CD14-positive monocyte (primary cell): ENCODE measurements at regions not wholly inside any gene's neighbourhood (a gene's known extent, or its start where the extent isn't known, plus 50 kb on each side); places are given as distances from the start of the nearest gene placed in this dataset.
"Not testable (repeated sequence)": the region's sequence is repeated elsewhere in the genome, so short reads cannot be mapped to it uniquely, and the experiment has no call there.

Experiments used
- DNase-seq, 3 donors: peaks; one replicate each; pipeline ENCODE4 v3.0.0-alpha.2; 2011 to 2022
- H2AFZ ChIP-seq: 2 replicates; pipeline ENCODE4 v1.6.0; 2012; ENCODE audit warnings: mild to moderate bottlenecking, low read depth, low read length, inconsistent platforms; ENCODE audit not compliant: insufficient read depth, poor library complexity, severe bottlenecking
- H3K27ac ChIP-seq, 2 donors: 1 replicate in 1 of 2; 2 replicates in 1 of 2; pipeline ENCODE4 v1.5.1; 2012 to 2013; ENCODE audit warnings: low read length in 2 of 2, control low read depth in 1 of 2, inconsistent platforms in 1 of 2, low read depth in 1 of 2, mild to moderate bottlenecking in 1 of 2
- H3K27me3 ChIP-seq, 2 donors: one replicate each; pipeline versions ENCODE4 v1.6.0 to v1.6.1; 2011 to 2013; ENCODE audit warnings: low read length in 2 of 2; ENCODE audit not compliant: control insufficient read depth in 2 of 2, insufficient read depth in 2 of 2
- H3K36me3 ChIP-seq, 2 donors: replicated peaks in 1 of 2; 1 replicate in 1 of 2; 2 replicates in 1 of 2; pipeline versions ENCODE4 v1.5.1 to v1.6.1; 2012 to 2013; ENCODE audit warnings: low read length in 2 of 2, control low read depth in 1 of 2, inconsistent platforms in 1 of 2, mild to moderate bottlenecking in 1 of 2; ENCODE audit not compliant: insufficient read depth in 2 of 2, control insufficient read depth in 1 of 2
- H3K4me1 ChIP-seq, 2 donors: 1 replicate in 1 of 2; 2 replicates in 1 of 2; pipeline versions ENCODE4 v1.5.1 to v1.6.1; 2012 to 2013; ENCODE audit warnings: low read length in 2 of 2, control low read depth in 1 of 2, inconsistent platforms in 1 of 2, mild to moderate bottlenecking in 1 of 2, moderate library complexity in 1 of 2; ENCODE audit not compliant: insufficient read depth in 2 of 2, control insufficient read depth in 1 of 2
- H3K4me2 ChIP-seq: replicated peaks from 2 replicates; pipeline ENCODE3; 2012; ENCODE audit warnings: low read length, moderate library complexity, mild to moderate bottlenecking; ENCODE audit not compliant: poor library complexity, severe bottlenecking; ENCODE audit errors: extremely low read depth
- H3K4me3 ChIP-seq, 3 experiments: fragments of 200-600 bp in 1 of 3; sonication (generic) in 1 of 3; replicated peaks in 1 of 3; 1 replicate in 2 of 3; 2 replicates in 1 of 3; pipeline ENCODE4 v1.5.1; 2011 to 2013; ENCODE audit warnings: low read length in 3 of 3, mild to moderate bottlenecking in 3 of 3, control low read depth in 2 of 3, low read depth in 2 of 3, inconsistent platforms in 1 of 3, moderate library complexity in 1 of 3
- H3K79me2 ChIP-seq: 2 replicates; pipeline ENCODE4 v1.6.0; 2012; ENCODE audit warnings: mild to moderate bottlenecking, control low read depth, inconsistent platforms, low read length, moderate library complexity; ENCODE audit not compliant: insufficient read depth
- H3K9ac ChIP-seq: 2 replicates; pipeline ENCODE4 v1.6.0; 2017; ENCODE audit warnings: low read length, mild to moderate bottlenecking; ENCODE audit not compliant: insufficient read depth, poor library complexity, severe bottlenecking
- H3K9me3 ChIP-seq, 2 donors: replicated peaks in 1 of 2; 1 replicate in 1 of 2; 2 replicates in 1 of 2; pipeline versions ENCODE4 v1.5.1 to v1.6.1; 2012 to 2013; ENCODE audit warnings: low read length in 2 of 2, control low read depth in 1 of 2; ENCODE audit not compliant: control insufficient read depth in 1 of 2, insufficient read depth in 1 of 2
- H4K20me1 ChIP-seq: 2 replicates; pipeline ENCODE4 v1.6.0; 2012; ENCODE audit warnings: mild to moderate bottlenecking, low read length, control low read depth, moderate library complexity; ENCODE audit not compliant: insufficient read depth
- H3K27ac Mint-ChIP-seq, 7 donors: one replicate each; pipeline ENCODE4 v1.8.0; 2020; ENCODE audit warnings: mild to moderate bottlenecking in 7 of 7, mixed read lengths in 7 of 7, moderate library complexity in 6 of 7, inconsistent platforms in 2 of 7
- H3K27me3 Mint-ChIP-seq, 3 donors: one replicate each; pipeline ENCODE4 v1.8.0; 2021 to 2022; ENCODE audit warnings: low read depth in 3 of 3, mild to moderate bottlenecking in 3 of 3, mixed read lengths in 3 of 3, moderate library complexity in 3 of 3, inconsistent platforms in 1 of 3
- H3K36me3 Mint-ChIP-seq, 2 donors: one replicate each; pipeline ENCODE4 v1.8.0; 2020; ENCODE audit warnings: mixed read lengths in 2 of 2, inconsistent platforms in 1 of 2, mild to moderate bottlenecking in 1 of 2
- H3K4me1 Mint-ChIP-seq: one replicate; pipeline ENCODE4 v1.8.0; 2020; ENCODE audit warnings: mild to moderate bottlenecking, mixed read lengths
- H3K4me3 Mint-ChIP-seq, 2 donors: one replicate each; pipeline ENCODE4 v1.8.0; 2020; ENCODE audit warnings: mild to moderate bottlenecking in 2 of 2, mixed read lengths in 2 of 2, moderate library complexity in 1 of 2
- H3K9me3 Mint-ChIP-seq, 7 donors: one replicate each; pipeline ENCODE4 v1.8.0; 2020 to 2022; ENCODE audit warnings: mixed read lengths in 7 of 7, mild to moderate bottlenecking in 6 of 7, moderate library complexity in 6 of 7, inconsistent platforms in 2 of 7
- WGBS: methylation state at CpG from one replicate; pipeline ENCODE4 v1.1.5; 2013; ENCODE audit warnings: missing lambda C conversion rate; ENCODE audit not compliant: insufficient coverage; 5-methylcytosine and 5-hydroxymethylcytosine counted together
- intact Hi-C, 2 donors: fragments of 100-400 bp; cut with micrococcal nuclease; formaldehyde crosslinking; loops; one replicate each; pipeline versions ENCODE4 v1.15.0 to v1.15.1; 2023
- TF ChIP-seq, protein P1 (sequence below): fragments of 200-600 bp; IDR thresholded peaks from one replicate; pipeline ENCODE4 v1.8.0; 2022; ENCODE audit warnings: antibody characterized with exemption, mild to moderate bottlenecking

DNA sequence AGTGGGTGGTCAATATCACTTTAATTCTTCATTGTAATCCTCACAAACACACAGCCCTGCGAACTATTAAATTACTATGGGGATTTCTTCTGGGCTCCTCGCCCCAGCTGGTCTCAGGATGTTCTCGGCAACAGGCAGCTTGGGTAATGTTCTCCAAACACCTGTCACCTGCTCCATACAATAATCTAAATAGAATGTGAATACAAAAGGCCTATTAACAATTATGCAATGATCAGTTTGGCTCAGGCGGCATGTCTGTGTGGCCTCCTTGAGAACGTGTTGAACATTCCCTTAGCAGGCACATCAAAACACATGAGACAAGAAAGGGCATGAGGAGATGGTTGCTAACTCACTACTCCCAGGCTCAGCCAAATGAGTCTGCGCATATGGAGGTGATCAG lies 158.6 kb upstream of the KBTBD8 start:
- Mint-ChIP-seq H3K27ac (no peak overlapping the region), H3K27me3 (peaks cover 0 to 2% (median 0%) of the 10 kb centered on the region in 3 donors), H3K4me1 (no peaks in the 10 kb centered on the region), H3K36me3 (no peaks in the 10 kb centered on the region), H3K4me3 (no peak overlapping the region), H3K9me3 (peaks cover 0 to 13% (median 4%) of the 10 kb centered on the region in 7 donors)
- Histone ChIP-seq H3K9me3 (no peaks in the 10 kb centered on the region), H3K4me3 (no peak overlapping the region), H3K27me3 (no peaks in the 10 kb centered on the region), H2AFZ (no peak overlapping the region), H4K20me1 (no peaks in the 10 kb centered on the region), H3K4me1 (no peaks in the 10 kb centered on the region), H3K9ac (no peak overlapping the region), H3K4me2 (no peak overlapping the region), H3K27ac (no peak overlapping the region), H3K36me3 (no peaks in the 10 kb centered on the region), H3K79me2 (no peaks in the 10 kb centered on the region)
- intact Hi-C loops = no loop called here
- TF ChIP-seq, protein P1, sequence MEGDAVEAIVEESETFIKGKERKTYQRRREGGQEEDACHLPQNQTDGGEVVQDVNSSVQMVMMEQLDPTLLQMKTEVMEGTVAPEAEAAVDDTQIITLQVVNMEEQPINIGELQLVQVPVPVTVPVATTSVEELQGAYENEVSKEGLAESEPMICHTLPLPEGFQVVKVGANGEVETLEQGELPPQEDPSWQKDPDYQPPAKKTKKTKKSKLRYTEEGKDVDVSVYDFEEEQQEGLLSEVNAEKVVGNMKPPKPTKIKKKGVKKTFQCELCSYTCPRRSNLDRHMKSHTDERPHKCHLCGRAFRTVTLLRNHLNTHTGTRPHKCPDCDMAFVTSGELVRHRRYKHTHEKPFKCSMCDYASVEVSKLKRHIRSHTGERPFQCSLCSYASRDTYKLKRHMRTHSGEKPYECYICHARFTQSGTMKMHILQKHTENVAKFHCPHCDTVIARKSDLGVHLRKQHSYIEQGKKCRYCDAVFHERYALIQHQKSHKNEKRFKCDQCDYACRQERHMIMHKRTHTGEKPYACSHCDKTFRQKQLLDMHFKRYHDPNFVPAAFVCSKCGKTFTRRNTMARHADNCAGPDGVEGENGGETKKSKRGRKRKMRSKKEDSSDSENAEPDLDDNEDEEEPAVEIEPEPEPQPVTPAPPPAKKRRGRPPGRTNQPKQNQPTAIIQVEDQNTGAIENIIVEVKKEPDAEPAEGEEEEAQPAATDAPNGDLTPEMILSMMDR = no peak
- WGBS = 87% methylated on average over 3 of the region's 6 CpGs
- DNase-seq = no peak

DNA sequence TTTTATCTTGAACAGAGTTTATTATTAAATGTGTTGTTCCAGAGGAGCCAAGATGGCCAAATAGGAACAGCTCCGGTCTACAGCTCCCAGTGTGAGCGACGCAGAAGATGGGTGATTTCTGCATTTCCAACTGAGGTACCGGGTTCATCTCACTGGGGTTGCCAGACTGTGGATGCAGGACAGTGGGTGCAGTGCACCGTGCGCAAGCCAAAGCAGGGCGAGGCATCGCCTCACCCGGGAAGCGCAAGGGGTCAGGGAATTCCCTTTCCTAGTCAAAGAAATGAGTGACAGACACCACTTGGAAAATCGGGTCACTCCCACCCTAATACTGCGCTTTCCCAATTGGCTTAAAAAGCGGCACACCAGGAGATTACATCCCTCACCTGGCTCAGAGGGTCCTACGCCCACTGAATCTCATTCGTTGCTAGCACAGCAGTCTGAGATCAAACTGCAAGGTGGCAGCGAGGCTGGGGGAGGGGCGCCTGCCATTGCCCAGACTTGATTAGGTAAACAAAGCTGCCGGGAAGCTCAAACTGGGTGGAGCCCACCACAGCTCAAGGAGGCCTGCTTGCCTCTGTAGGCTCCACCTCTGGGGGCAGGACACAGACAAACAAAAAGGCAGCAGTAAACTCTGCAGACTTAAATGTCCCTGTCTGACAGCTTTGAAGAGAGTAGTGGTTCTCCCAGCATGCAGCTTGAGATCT lies 155.2 kb upstream of the KBTBD8 start:
- H3K27ac Mint-ChIP-seq, H4K20me1 ChIP-seq, H3K4me3 Mint-ChIP-seq, H3K4me2 ChIP-seq, H3K27ac ChIP-seq, H3K9me3 ChIP-seq, H2AFZ ChIP-seq, intact Hi-C loops, DNase-seq, H3K36me3 ChIP-seq, H3K27me3 Mint-ChIP-seq, H3K4me1 ChIP-seq, H3K4me3 ChIP-seq, H3K9ac ChIP-seq, H3K79me2 ChIP-seq, H3K27me3 ChIP-seq, H3K36me3 Mint-ChIP-seq, H3K4me1 Mint-ChIP-seq: not testable (repeated sequence)
- peaks cover 3 to 16% (median 10%) of the 10 kb centered on the region in 7 donors for H3K9me3 Mint-ChIP-seq
- WGBS = 93% methylated on average over 15 of the region's 18 CpGs
